ENCODE measurements at regions not wholly inside any gene's neighbourhood (a gene's known extent, or its start where the extent isn't known, plus 50 kb on each side); places are given as distances from the start of the nearest gene placed in this dataset.
A peak's percentile ranks its signal among the peaks of the same experiment; 100 is the strongest.

- DNase-seq, result no peak
- Histone ChIP-seq H3K4me3 (no peak overlapping the region), H3K27me3 (no peaks in the 10 kb centered on the region; the same call in 1 of the 2 replicates), H3K9me3 (no peaks in the 10 kb centered on the region), H3K36me3 (no peaks in the 10 kb centered on the region)
Measured at GRCh38 chr12:92650228-92650822, 52.5 kb upstream of the PLEKHG7 start.

- H3K4me3 ChIP-seq, result no peak overlapping the region
- peak; percentile 57 for DNase-seq
- no peaks in the 10 kb centered on the region; the same call in 1 of the 2 replicates for H3K27me3 ChIP-seq
- H3K9me3 ChIP-seq, result no peaks in the 10 kb centered on the region
- H3K36me3 ChIP-seq, result no peaks in the 10 kb centered on the region
Measured at GRCh38 chr12:92649511-92650227, 53.1 kb upstream of the PLEKHG7 start.

GRCh38 chr12:92648242-92649031 lies 54.4 kb upstream of the PLEKHG7 start:
- Histone ChIP-seq H3K36me3 (no peaks in the 10 kb centered on the region), H3K4me3 (no peak overlapping the region), H3K9me3 (no peaks in the 10 kb centered on the region), H3K27me3 (no peaks in the 10 kb centered on the region; the same call in 1 of the 2 replicates)
- no peak for DNase-seq

GRCh38 chr12:92641291-92641690 lies 61.5 kb upstream of the PLEKHG7 start:
- H3K9me3 ChIP-seq, result no peaks in the 10 kb centered on the region
- H3K4me3 ChIP-seq, result no peak overlapping the region
- no peak for DNase-seq
- H3K27me3 ChIP-seq, result no peaks in the 10 kb centered on the region; the same call in 1 of the 2 replicates
- no peaks in the 10 kb centered on the region for H3K36me3 ChIP-seq

- H3K9me3 ChIP-seq, result no peaks in the 10 kb centered on the region
- DNase-seq, result no peak
- no peaks in the 10 kb centered on the region for H3K36me3 ChIP-seq
Measured at GRCh38 chr12:92640691-92641090, 62.1 kb upstream of the PLEKHG7 start.

GRCh38 chr12:92639017-92639416 lies 63.8 kb upstream of the PLEKHG7 start:
- Histone ChIP-seq H3K9me3 (no peaks in the 10 kb centered on the region), H3K27me3 (no peaks in the 10 kb centered on the region), H3K36me3 (no peaks in the 10 kb centered on the region), H3K4me3 (no peak overlapping the region)
- DNase-seq, result no peak

More at GRCh38 chr12:92640691-92641090, 62.1 kb upstream of the PLEKHG7 start:
- Histone ChIP-seq H3K4me3 (no peak overlapping the region), H3K27me3 (no peaks in the 10 kb centered on the region; the same call in 1 of the 2 replicates)

- Histone ChIP-seq H3K4me3 (no peak overlapping the region), H3K36me3 (no peaks in the 10 kb centered on the region), H3K27me3 (no peaks in the 10 kb centered on the region), H3K9me3 (no peaks in the 10 kb centered on the region)
- no peak for DNase-seq
Measured at GRCh38 chr12:92634730-92635129, 68.1 kb upstream of the PLEKHG7 start.

GRCh38 chr12:92634202-92634601 lies 68.6 kb upstream of the PLEKHG7 start:
- no peaks in the 10 kb centered on the region for H3K9me3 ChIP-seq
- H3K27me3 ChIP-seq, result no peaks in the 10 kb centered on the region
- no peak for DNase-seq

GRCh38 chr12:92630968-92631367 lies 71.8 kb upstream of the PLEKHG7 start:
- Histone ChIP-seq H3K27me3 (no peaks in the 10 kb centered on the region), H3K4me3 (no peak overlapping the region), H3K9me3 (no peaks in the 10 kb centered on the region), H3K36me3 (no peaks in the 10 kb centered on the region)
- DNase-seq, result no peak

More at GRCh38 chr12:92634202-92634601, 68.6 kb upstream of the PLEKHG7 start:
- Histone ChIP-seq H3K36me3 (no peaks in the 10 kb centered on the region), H3K4me3 (no peak overlapping the region)

GRCh38 chr12:92629349-92630065 lies 73.3 kb upstream of the PLEKHG7 start:
- Histone ChIP-seq H3K4me3 (no peak overlapping the region), H3K9me3 (no peaks in the 10 kb centered on the region), H3K36me3 (no peaks in the 10 kb centered on the region), H3K27me3 (no peaks in the 10 kb centered on the region)
- DNase-seq, result no peak

- no peak overlapping the region for H3K4me3 ChIP-seq
- H3K36me3 ChIP-seq, result no peaks in the 10 kb centered on the region
- H3K9me3 ChIP-seq, result no peaks in the 10 kb centered on the region
- H3K27me3 ChIP-seq, result no peaks in the 10 kb centered on the region
- DNase-seq, result no peak
Measured at GRCh38 chr12:92628476-92628875, 74.3 kb upstream of the PLEKHG7 start.

- Histone ChIP-seq H3K9me3 (no peaks in the 10 kb centered on the region), H3K27me3 (no peaks in the 10 kb centered on the region), H3K4me3 (no peak overlapping the region), H3K36me3 (no peaks in the 10 kb centered on the region)
- DNase-seq, result no peak
Measured at GRCh38 chr12:92627511-92627910, 75.3 kb upstream of the PLEKHG7 start.

GRCh38 chr12:92625639-92626310 lies 77.0 kb upstream of the PLEKHG7 start:
- Histone ChIP-seq H3K9me3 (no peaks in the 10 kb centered on the region), H3K36me3 (no peaks in the 10 kb centered on the region), H3K27me3 (no peaks in the 10 kb centered on the region), H3K4me3 (no peak overlapping the region)
- no peak for DNase-seq

- no peak for DNase-seq
- H3K36me3 ChIP-seq, result no peaks in the 10 kb centered on the region
- H3K4me3 ChIP-seq, result no peak overlapping the region
- no peaks in the 10 kb centered on the region for H3K27me3 ChIP-seq
- H3K9me3 ChIP-seq, result no peaks in the 10 kb centered on the region
Measured at GRCh38 chr12:92624236-92624635, 78.6 kb upstream of the PLEKHG7 start.

GRCh38 chr12:92623386-92623785 lies 79.4 kb upstream of the PLEKHG7 start:
- Histone ChIP-seq H3K36me3 (no peaks in the 10 kb centered on the region), H3K9me3 (no peaks in the 10 kb centered on the region), H3K4me3 (no peak overlapping the region), H3K27me3 (no peaks in the 10 kb centered on the region)
- DNase-seq, result no peak

- no peak for DNase-seq
- Histone ChIP-seq H3K9me3 (no peaks in the 10 kb centered on the region), H3K27me3 (no peaks in the 10 kb centered on the region), H3K4me3 (no peak overlapping the region), H3K36me3 (no peaks in the 10 kb centered on the region)
Measured at GRCh38 chr12:92621833-92622232, 81.0 kb upstream of the PLEKHG7 start.

Measured in MG63 (cell line).